Hindlimb muscle (tissue), 1 donor: ENCODE measurements at regions not wholly inside any gene's neighbourhood (a gene's known extent, or its start where the extent isn't known, plus 50 kb on each side); places are given as distances from the start of the nearest gene placed in this dataset.

Experiments used
- DNase-seq: peaks from one replicate; pipeline ENCODE4 v3.0.0-alpha.2; 2013

DNA sequence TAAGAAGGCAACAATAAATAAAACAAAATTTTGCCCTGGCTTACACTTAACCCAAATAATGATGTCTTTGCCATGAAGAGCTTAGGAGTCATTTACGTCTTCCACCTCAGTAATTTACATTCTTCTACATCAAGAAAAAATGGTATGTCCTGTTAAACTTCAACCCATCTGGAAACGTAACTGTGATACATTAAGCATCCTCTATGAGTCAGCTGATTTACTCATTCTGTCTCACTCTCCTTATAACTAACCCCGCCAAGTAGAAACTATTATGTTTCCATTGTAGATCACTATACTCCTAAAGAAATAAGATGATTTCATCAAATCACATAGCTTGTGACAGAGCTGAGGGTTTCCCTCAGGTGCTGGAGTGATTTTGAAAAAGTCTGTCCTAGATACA, 330.7 kb downstream of the CDC14C start:
- DNase-seq: no peak

DNA sequence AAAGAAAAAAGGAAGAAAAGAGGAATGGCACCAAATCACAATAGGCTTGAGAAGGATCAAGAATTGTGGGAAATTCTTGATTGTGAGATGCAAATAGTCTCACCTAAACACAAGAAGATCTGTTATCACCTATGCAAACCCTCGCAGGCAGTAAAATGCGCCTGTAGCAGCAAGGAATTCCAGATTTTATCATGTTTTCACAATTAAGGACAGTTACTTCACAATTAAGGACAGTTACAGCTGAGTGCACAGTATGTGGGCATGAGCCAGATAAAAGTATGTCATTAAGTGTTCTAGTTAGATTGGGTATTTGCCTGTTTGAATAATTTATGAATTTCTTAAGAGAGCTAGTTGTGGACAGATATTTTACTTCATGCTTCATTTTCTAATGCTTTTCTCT, 336.2 kb downstream of the CDC14C start:
- DNase-seq: no peak

GRCh38 chr7:49261928-49262327, 337.6 kb downstream of the CDC14C start:
- DNase-seq: no peak

- DNase-seq: no peak
Measured at GRCh38 chr7:49264530-49264929, 340.2 kb downstream of the CDC14C start.

DNA sequence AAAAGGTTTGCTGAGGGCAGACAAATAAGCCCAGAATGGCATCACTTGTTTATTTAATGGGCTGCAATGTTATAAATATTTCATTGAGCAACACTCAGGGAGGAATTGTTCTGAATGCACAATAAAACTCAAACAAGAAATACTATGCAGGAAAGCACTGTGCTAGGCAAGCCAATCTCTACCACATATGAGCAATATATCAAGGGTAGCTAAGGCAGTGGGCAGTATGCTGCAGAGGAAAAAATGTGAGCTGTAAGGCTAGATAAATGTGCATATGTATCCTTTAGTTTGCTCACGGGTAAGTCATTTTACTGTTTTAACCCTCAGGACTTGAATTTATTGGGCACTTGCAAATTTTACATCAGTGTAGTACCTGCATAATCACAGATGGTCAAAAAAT, 349.6 kb downstream of the CDC14C start:
- DNase-seq: no peak

GRCh38 chr7:49279891-49280290, 355.5 kb downstream of the CDC14C start:
- DNase-seq: no peak

- DNase-seq: no peak
Measured at GRCh38 chr7:49287653-49288052, 363.3 kb downstream of the CDC14C start.

- no peak for DNase-seq
Measured at GRCh38 chr7:49294611-49295010, 370.3 kb downstream of the CDC14C start.

DNA sequence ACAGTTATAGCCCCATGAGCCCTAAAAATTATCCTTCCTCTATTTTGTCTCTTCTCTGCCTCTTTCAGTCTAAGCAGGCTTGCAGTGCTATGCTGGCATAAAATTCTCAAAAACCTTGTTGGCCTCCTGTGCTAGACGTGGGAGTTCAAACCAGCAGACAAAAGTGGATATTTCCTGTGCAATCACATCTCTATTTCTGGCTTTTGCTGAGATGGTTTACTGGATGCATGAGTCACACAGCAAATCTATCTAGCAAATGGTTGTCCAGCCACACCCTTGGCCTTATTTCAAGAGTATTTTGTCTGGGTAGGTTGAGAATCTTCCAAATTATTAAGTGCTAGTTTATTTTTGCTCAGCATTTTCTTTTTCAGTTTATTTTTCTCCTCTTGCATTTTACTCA, 370.8 kb downstream of the CDC14C start:
- DNase-seq: no peak

DNA sequence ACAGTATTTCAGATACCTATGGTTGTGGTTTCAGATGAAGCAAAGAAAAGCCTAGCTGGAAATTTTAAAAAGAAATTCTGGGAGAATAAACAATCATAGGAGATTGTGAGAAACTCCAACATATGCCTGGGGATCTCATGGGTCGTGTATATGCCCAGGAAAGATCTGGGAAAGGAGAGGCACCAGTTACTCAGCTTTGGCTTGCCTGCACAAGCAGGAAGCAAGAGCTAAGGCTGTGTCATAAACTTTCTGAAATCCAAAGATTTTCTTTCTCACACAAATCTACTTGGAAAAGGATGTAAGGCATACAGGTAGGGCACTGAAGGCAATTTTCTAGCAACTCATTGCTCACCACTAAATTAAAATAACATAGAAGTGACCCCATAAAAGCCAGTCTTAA, 373.6 kb downstream of the CDC14C start:
- no peak for DNase-seq

- no peak for DNase-seq
Measured at GRCh38 chr7:49308787-49309186, 384.4 kb downstream of the CDC14C start.

- no peak for DNase-seq
Measured at GRCh38 chr7:49320083-49320482, 395.7 kb downstream of the CDC14C start.

DNA sequence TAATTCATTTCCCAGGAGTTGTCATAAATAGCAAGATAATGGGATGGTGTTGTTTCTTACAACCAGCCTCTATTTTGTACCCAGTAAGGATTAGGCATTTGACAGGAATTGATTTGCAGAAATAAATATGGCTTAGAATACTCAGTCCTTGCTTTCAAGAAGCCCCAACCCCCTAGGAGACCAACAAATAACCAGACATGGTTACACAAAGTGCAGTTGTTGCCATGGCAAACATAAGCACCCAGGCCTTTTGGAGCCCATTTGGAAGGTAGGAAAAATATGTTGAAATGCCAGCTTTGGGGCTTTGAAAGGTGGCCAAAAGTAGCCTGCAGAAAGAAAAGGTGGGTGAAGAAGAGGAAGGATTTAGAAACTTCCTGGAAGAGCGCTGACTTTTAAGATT, 397.5 kb downstream of the CDC14C start:
- no peak for DNase-seq

DNA sequence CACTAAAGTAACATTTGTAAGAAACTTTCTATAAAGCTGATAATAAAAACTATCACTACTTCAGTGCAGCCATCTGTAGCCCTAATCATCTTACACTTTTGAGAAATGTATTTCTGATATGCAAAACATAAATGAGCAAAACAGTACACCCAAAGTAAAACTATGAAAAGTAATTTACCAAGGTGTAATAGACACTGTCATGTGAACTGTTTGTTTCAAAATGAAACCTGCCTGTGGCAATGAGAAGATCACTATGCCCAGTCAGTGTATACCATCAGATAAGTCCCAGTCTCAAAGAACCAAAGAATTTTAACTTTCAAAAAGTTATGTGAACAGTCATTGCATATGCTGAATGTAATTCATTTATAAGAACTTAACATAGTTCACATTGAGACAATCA, 398.1 kb downstream of the CDC14C start:
- DNase-seq: no peak

- DNase-seq: no peak
Measured at GRCh38 chr7:49324040-49324439, 399.7 kb downstream of the CDC14C start.

- no peak for DNase-seq
Measured at GRCh38 chr7:49324707-49325106, 400.4 kb downstream of the CDC14C start.

DNA sequence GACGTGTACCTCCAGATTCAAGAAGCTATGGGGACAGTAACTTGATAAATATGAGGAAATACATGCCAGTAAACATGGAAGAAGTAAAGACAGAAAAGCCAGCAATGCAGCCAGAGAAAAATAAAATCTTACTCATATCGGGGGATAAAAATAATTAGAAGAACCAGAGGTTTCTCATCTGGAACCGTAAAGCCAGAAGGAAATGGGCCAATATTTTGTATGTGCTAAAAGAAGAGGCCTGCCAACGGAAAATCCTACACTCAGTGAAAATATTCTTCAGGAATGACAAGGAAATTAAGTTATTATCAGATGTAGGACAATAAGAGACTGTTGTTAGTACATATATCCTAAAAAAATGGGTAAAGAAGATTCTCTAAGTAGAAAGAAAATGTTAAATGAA, 401.2 kb downstream of the CDC14C start:
- DNase-seq: no peak

DNA sequence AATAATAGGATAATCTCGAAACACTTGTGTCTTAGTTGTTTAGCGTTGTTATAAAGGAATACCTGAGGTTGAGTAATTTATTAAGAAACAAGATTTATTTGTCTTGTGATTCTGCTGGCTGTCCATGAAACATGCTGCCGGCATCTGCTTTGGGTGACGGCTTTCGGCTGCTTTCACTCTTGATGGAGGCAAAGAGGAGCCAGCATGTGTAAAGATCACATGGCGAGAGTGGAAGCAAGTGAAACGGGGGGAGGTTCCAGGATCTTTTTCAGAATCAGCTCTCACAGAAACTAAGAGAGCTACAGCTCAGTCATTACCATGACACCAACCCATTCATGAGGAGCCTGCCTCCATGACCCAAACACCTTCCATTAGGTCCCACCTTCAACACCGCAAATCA, 402.8 kb downstream of the CDC14C start:
- DNase-seq: no peak

GRCh38 chr7:49333180-49333881, 409.0 kb downstream of the CDC14C start:
- DNase-seq: no peak

DNA sequence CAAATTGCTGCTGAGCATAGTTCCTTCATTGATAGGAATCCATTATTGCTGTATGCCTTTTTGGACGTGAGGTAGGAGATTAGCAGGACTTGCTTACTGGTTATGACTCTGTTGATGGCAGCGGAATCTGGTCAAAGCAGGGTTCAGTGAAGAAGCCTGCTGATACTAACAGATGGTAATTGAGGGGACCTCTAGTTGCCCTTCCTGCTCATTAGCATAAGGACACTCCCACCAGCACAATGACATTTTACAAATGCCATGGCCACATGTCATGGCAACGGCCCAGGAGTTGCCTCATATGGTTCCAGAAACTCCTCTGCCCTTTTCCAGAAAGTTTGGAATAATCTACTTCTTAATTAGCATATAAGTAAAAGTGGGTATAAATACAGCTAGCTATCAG, 417.5 kb downstream of the CDC14C start:
- DNase-seq: no peak

- peak; percentile 8 for DNase-seq
Measured at GRCh38 chr7:49344556-49344955, 420.2 kb downstream of the CDC14C start.

GRCh38 chr7:49346195-49346899, 422.0 kb downstream of the CDC14C start:
- peak; percentile 85 for DNase-seq

DNA sequence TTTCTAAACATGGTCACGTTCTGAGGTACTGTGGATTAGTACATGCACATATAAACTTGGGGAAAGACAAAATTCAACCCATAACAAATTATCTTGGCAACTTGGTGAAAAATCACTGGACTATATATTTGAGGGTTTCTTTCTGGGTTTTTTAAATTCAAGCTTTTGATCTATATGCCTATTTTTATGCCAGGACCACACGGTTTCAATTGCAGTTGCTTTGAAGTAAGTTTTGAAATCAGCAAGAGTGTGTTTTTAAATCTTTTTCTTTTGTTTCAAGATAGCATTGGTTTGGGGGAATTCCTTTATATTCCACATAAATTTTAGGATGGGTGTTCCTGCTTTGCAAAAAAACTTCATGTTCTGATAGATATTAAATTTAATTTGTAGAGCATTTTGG, 406.4 kb upstream of the VWC2 start:
- DNase-seq: no peak

- DNase-seq: peak; percentile 0
Measured at GRCh38 chr7:49371771-49372170, 401.7 kb upstream of the VWC2 start.
